NB4 (cell line): ENCODE measurements at regions not wholly inside any gene's neighbourhood (a gene's known extent, or its start where the extent isn't known, plus 50 kb on each side); places are given as distances from the start of the nearest gene placed in this dataset.

ENCODE experiments used
- MYC ChIP-seq: IDR thresholded peaks from 2 replicates; pipeline ENCODE4 v1.6.1; 2011; ENCODE audit warnings: low read depth, low read length
- POLR2A ChIP-seq: IDR thresholded peaks from 2 replicates; pipeline ENCODE4 v1.6.1; 2011; ENCODE audit warnings: mild to moderate bottlenecking; ENCODE audit not compliant: insufficient read length; ENCODE audit errors: extremely low read depth
- TF ChIP-seq, protein P1 (sequence below): IDR thresholded peaks from one replicate; pipeline ENCODE4 v1.5.1; 2012; ENCODE audit warnings: low read depth, low read length
- TF ChIP-seq, protein P2 (sequence below): IDR thresholded peaks from 2 replicates; pipeline ENCODE4 v1.6.1; 2011; ENCODE audit warnings: low read depth, low read length

DNA sequence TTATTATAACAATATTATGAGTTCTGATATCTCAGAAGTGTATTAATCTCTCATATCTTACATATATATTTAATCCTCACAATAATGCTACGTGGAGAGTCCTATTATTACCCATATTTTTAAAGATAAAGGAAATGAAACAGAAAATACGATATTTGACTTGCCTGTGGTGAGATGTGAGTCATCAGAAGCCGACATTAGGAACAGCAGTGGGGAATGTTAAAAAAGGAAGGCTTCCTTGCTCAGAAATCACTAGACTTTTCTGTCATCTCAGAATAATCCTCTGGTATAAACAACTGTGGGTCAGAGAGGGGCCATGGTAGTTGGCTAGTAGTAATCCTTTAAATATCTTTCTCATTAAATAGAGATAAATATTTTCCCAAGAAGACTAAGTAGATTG is 402.3 kb upstream of the PCDH15 start:
- TF ChIP-seq POLR2A: no peak
- TF ChIP-seq, protein P1, sequence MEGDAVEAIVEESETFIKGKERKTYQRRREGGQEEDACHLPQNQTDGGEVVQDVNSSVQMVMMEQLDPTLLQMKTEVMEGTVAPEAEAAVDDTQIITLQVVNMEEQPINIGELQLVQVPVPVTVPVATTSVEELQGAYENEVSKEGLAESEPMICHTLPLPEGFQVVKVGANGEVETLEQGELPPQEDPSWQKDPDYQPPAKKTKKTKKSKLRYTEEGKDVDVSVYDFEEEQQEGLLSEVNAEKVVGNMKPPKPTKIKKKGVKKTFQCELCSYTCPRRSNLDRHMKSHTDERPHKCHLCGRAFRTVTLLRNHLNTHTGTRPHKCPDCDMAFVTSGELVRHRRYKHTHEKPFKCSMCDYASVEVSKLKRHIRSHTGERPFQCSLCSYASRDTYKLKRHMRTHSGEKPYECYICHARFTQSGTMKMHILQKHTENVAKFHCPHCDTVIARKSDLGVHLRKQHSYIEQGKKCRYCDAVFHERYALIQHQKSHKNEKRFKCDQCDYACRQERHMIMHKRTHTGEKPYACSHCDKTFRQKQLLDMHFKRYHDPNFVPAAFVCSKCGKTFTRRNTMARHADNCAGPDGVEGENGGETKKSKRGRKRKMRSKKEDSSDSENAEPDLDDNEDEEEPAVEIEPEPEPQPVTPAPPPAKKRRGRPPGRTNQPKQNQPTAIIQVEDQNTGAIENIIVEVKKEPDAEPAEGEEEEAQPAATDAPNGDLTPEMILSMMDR: no peak
- no peak for TF ChIP-seq MYC
- TF ChIP-seq, protein P2, sequence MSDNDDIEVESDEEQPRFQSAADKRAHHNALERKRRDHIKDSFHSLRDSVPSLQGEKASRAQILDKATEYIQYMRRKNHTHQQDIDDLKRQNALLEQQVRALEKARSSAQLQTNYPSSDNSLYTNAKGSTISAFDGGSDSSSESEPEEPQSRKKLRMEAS: no peak
